ENCODE measurements at regions not wholly inside any gene's neighbourhood (a gene's known extent, or its start where the extent isn't known, plus 50 kb on each side); places are given as distances from the start of the nearest gene placed in this dataset.

DNA sequence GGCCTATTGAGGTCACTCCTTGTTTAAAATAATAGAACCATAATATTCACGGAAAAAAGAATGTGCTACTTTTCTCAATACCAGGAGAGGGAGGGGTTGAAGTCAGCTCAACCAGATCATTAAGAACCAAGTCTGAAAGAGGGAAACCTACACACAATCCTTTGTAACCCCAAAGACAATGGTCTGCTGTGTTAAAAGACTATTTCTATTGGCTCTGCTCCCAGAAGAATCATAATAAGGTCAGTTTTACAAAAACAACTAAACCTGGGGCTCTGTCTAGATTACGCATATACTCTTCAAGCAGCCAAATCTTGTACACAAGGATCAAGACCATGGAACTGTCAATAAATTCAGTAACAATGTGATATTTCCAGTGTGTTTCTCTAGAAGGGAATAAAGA is 177.2 kb upstream of the CRIM1 start:
- TF ChIP-seq, protein P1, sequence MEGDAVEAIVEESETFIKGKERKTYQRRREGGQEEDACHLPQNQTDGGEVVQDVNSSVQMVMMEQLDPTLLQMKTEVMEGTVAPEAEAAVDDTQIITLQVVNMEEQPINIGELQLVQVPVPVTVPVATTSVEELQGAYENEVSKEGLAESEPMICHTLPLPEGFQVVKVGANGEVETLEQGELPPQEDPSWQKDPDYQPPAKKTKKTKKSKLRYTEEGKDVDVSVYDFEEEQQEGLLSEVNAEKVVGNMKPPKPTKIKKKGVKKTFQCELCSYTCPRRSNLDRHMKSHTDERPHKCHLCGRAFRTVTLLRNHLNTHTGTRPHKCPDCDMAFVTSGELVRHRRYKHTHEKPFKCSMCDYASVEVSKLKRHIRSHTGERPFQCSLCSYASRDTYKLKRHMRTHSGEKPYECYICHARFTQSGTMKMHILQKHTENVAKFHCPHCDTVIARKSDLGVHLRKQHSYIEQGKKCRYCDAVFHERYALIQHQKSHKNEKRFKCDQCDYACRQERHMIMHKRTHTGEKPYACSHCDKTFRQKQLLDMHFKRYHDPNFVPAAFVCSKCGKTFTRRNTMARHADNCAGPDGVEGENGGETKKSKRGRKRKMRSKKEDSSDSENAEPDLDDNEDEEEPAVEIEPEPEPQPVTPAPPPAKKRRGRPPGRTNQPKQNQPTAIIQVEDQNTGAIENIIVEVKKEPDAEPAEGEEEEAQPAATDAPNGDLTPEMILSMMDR (conservative IDR thresholded peaks at IDR 0.05; ENCODE audit: low read length), result no peak
- TF ChIP-seq EZH2phosphoT487 (IDR thresholded peaks at IDR 0.05; ENCODE audit: borderline replicate concordance, low read depth, low read length), result no peak

Data from OCI-LY7 (cell line).